IMR-90 (cell line): ENCODE measurements at regions not wholly inside any gene's neighbourhood (a gene's known extent, or its start where the extent isn't known, plus 50 kb on each side); places are given as distances from the start of the nearest gene placed in this dataset.

Experiments used
- ATAC-seq: fragments of 200-7000 bp; cut with Tn5 transposase; 2 replicates; pipeline ENCODE4 v1.9.1; 2020; ENCODE audit warnings: low read depth, mild to moderate bottlenecking, moderate library complexity
- BruUV-seq: library from RNA; stranded (reverse); fragments of 400-500 nt; replicated peaks from 2 replicates; lab custom pipeline; 2021; lab: Mats Ljungman, UMichigan
- CTCF ChIA-PET: fragments of 300-600 bp; formaldehyde crosslinking; extraction: SDS; loops from one replicate; lab custom pipeline; 2021; ENCODE audit warnings: antibody characterized with exemption; lab: Yijun Ruan, JAX
- POLR2A ChIA-PET: fragments of 300-600 bp; sonication (Branson Sonifier 250); formaldehyde crosslinking; loops from one replicate; lab custom pipeline; 2022; ENCODE audit warnings: antibody characterized with exemption; ENCODE audit not compliant: unreplicated experiment; lab: Charles Lee
- DNase-seq: peaks from one replicate; pipeline ENCODE4 v3.0.0; 2013
- H2AFZ ChIP-seq: replicated peaks from 2 replicates; pipeline ENCODE3; 2013; ENCODE audit warnings: low read length, mild to moderate bottlenecking; ENCODE audit not compliant: poor library complexity
- H2AK5ac ChIP-seq: 2 replicates; pipeline ENCODE4 v1.6.1; 2013; ENCODE audit warnings: low read depth, low read length, inconsistent platforms
- H2AK9ac ChIP-seq: replicated peaks from 2 replicates; pipeline ENCODE3; 2013; ENCODE audit warnings: mild to moderate bottlenecking, low read depth, low read length, moderate library complexity; ENCODE audit not compliant: poor library complexity
- H2BK120ac ChIP-seq: 2 replicates; pipeline ENCODE4 v1.6.1; 2013; ENCODE audit warnings: low read depth, low read length, inconsistent platforms
- H2BK15ac ChIP-seq: 3 replicates; pipeline ENCODE4 v1.6.1; 2013; ENCODE audit warnings: low read depth, low read length, inconsistent platforms
- H2BK20ac ChIP-seq: 2 replicates; pipeline ENCODE4 v1.6.1; 2013; ENCODE audit warnings: low read depth, mild to moderate bottlenecking, inconsistent platforms, low read length, moderate library complexity
- H2BK5ac ChIP-seq: 2 replicates; pipeline ENCODE4 v1.6.1; 2013; ENCODE audit warnings: mild to moderate bottlenecking, low read depth, low read length, inconsistent platforms; ENCODE audit not compliant: poor library complexity, severe bottlenecking
- H3K14ac ChIP-seq: replicated peaks from 2 replicates; pipeline ENCODE4 v1.6.1; 2013; ENCODE audit warnings: low read depth, low read length, inconsistent platforms
- H3K18ac ChIP-seq: 2 replicates; pipeline ENCODE4 v1.6.1; 2013; ENCODE audit warnings: low read depth, low read length, control low read depth
- H3K23ac ChIP-seq: 2 replicates; pipeline ENCODE4 v1.6.1; 2013; ENCODE audit warnings: low read depth, low read length, inconsistent platforms
- H3K27ac ChIP-seq: 2 replicates; pipeline ENCODE4 v1.5.1; 2013; ENCODE audit warnings: mild to moderate bottlenecking, control low read depth, low read length; ENCODE audit not compliant: insufficient read depth
- H3K27me3 ChIP-seq: 2 replicates; pipeline ENCODE4 v1.6.1; 2013; ENCODE audit warnings: low read length; ENCODE audit not compliant: control insufficient read depth, insufficient read depth
- H3K36me3 ChIP-seq: 2 replicates; pipeline ENCODE4 v1.6.1; 2013; ENCODE audit warnings: low read length, mixed read lengths; ENCODE audit not compliant: control insufficient read depth, insufficient read depth
- H3K4ac ChIP-seq: 2 replicates; pipeline ENCODE4 v1.6.1; 2013; ENCODE audit warnings: low read depth, low read length, inconsistent platforms
- H3K4me1 ChIP-seq: 2 replicates; pipeline ENCODE4 v1.6.1; 2013; ENCODE audit warnings: low read length, mixed read lengths; ENCODE audit not compliant: control insufficient read depth, insufficient read depth
- H3K4me2 ChIP-seq: 2 replicates; pipeline ENCODE4 v1.6.1; 2013; ENCODE audit warnings: low read depth, mild to moderate bottlenecking, control low read depth, low read length, moderate library complexity
- H3K4me3 ChIP-seq: 2 replicates; pipeline ENCODE4 v1.5.1; 2013; ENCODE audit warnings: low read depth, mild to moderate bottlenecking, control low read depth, low read length, moderate library complexity; ENCODE audit not compliant: insufficient read depth
- H3K56ac ChIP-seq: 2 replicates; pipeline ENCODE4 v1.6.1; 2013; ENCODE audit warnings: low read length, inconsistent platforms; ENCODE audit not compliant: insufficient read depth; ENCODE audit errors: extremely low read depth
- H3K79me1 ChIP-seq, 2 experiments: 2 replicates each; pipeline ENCODE4 v1.6.1; 2013; ENCODE audit warnings: low read length in 2 of 2, inconsistent platforms in 1 of 2, low read depth in 1 of 2
- H3K9ac ChIP-seq: 2 replicates; pipeline ENCODE4 v1.6.1; 2013; ENCODE audit warnings: low read depth, low read length, control low read depth
- H3K9me1 ChIP-seq: 2 replicates; pipeline ENCODE4 v1.6.1; 2013; ENCODE audit warnings: low read length, inconsistent platforms; ENCODE audit not compliant: insufficient read depth
- H3K9me3 ChIP-seq: 2 replicates; pipeline ENCODE4 v1.6.1; 2013; ENCODE audit warnings: low read length; ENCODE audit not compliant: control insufficient read depth, insufficient read depth
- H4K20me1 ChIP-seq: 2 replicates; pipeline ENCODE4 v1.6.1; 2013; ENCODE audit warnings: low read length, inconsistent platforms; ENCODE audit not compliant: insufficient read depth
- H4K5ac ChIP-seq: 2 replicates; pipeline ENCODE4 v1.6.1; 2013; ENCODE audit warnings: mild to moderate bottlenecking, low read depth, low read length, control low read depth
- H4K8ac ChIP-seq, 2 experiments: 2 replicates each; pipeline ENCODE4 v1.6.1; 2013; ENCODE audit warnings: low read depth in 2 of 2, low read length in 2 of 2, control low read depth in 1 of 2, inconsistent platforms in 1 of 2
- H4K91ac ChIP-seq: 2 replicates; pipeline ENCODE4 v1.6.1; 2013; ENCODE audit warnings: low read depth, low read length, inconsistent platforms; ENCODE audit not compliant: insufficient read depth
- BHLHE40 ChIP-seq: fragments of 150-350 bp; IDR thresholded peaks from 2 replicates; pipeline ENCODE4 v1.6.1; 2016; ENCODE audit warnings: mild to moderate bottlenecking, low read depth, low read length
- CEBPB ChIP-seq: IDR thresholded peaks from 2 replicates; pipeline ENCODE4 v1.6.1; 2012; ENCODE audit warnings: low read depth, low read length, improper control_type of control experiment
- CHD1 ChIP-seq: IDR thresholded peaks from 2 replicates; pipeline ENCODE4 v1.6.1; 2012; ENCODE audit warnings: low read depth, low read length, improper control_type of control experiment
- FOS ChIP-seq: fragments of 150-350 bp; IDR thresholded peaks from 2 replicates; pipeline ENCODE4 v1.6.1; 2016; ENCODE audit warnings: low read depth, low read length
- MAFK ChIP-seq: IDR thresholded peaks from 2 replicates; pipeline ENCODE4 v1.6.1; 2012; ENCODE audit warnings: low read depth, low read length, improper control_type of control experiment
- MAZ ChIP-seq: IDR thresholded peaks from 2 replicates; pipeline ENCODE4 v1.6.1; 2012; ENCODE audit warnings: low read depth, mild to moderate bottlenecking, low read length, improper control_type of control experiment, moderate library complexity, borderline replicate concordance
- MXI1 ChIP-seq: IDR thresholded peaks from 2 replicates; pipeline ENCODE4 v1.6.1; 2012; ENCODE audit warnings: low read depth, mild to moderate bottlenecking, low read length, moderate library complexity, borderline replicate concordance
- NFE2L2 ChIP-seq: fragments of 150-350 bp; IDR thresholded peaks from 2 replicates; pipeline ENCODE4 v1.6.1; 2016; ENCODE audit warnings: low read depth, mild to moderate bottlenecking, low read length
- POLR2A ChIP-seq: IDR thresholded peaks from 2 replicates; pipeline ENCODE4 v1.6.1; 2012; ENCODE audit warnings: mild to moderate bottlenecking, low read depth, low read length
- RAD21 ChIP-seq: IDR thresholded peaks from 2 replicates; pipeline ENCODE4 v1.6.1; 2012; ENCODE audit warnings: low read length, improper control_type of control experiment
- RCOR1 ChIP-seq: IDR thresholded peaks from 2 replicates; pipeline ENCODE4 v1.6.1; 2012; ENCODE audit warnings: mild to moderate bottlenecking, low read length, improper control_type of control experiment; ENCODE audit not compliant: insufficient replicate concordance
- RFX5 ChIP-seq: IDR thresholded peaks from 2 replicates; pipeline ENCODE4 v1.8.0; 2012; ENCODE audit warnings: low read depth, mild to moderate bottlenecking, low read length, moderate library complexity
- SMC3 ChIP-seq: fragments of 150-350 bp; IDR thresholded peaks from 2 replicates; pipeline ENCODE4 v1.6.1; 2016; ENCODE audit warnings: low read depth, mild to moderate bottlenecking, antibody characterized with exemption, low read length, moderate library complexity
- WGBS, 2 experiments: methylation state at CpG; one replicate each; pipeline versions ENCODE4 v1.1.5 to v1.1.7; 2013; ENCODE audit warnings: missing lambda C conversion rate in 2 of 2; ENCODE audit not compliant: insufficient read length in 1 of 2; ENCODE audit errors: extremely low coverage in 2 of 2; 5-methylcytosine and 5-hydroxymethylcytosine counted together
- dilution Hi-C: fragments of 300-500 bp; cut with HindIII; formaldehyde crosslinking; loops from one replicate; pipeline ENCODE4 v1.14.3; 2018; ENCODE audit warnings: low sequenced_read_pairs; ENCODE audit not compliant: unreplicated experiment
- in situ Hi-C: fragments of 300-500 bp; cut with MboI; formaldehyde crosslinking; loops from 3 replicates; pipeline ENCODE4 v1.14.3; 2019; ENCODE audit warnings: low sequenced_read_pairs, inconsistent platforms, mixed read lengths
- intact Hi-C: fragments of 100-400 bp; cut with micrococcal nuclease; formaldehyde crosslinking; loops from 2 replicates; pipeline ENCODE4 v1.10.0; 2022
- TF ChIP-seq, protein P1 (sequence below): conservative IDR thresholded peaks from 2 replicates; pipeline ENCODE4 v1.5.1; 2012; ENCODE audit warnings: mild to moderate bottlenecking, low read depth, low read length, improper control_type of control experiment
- TF ChIP-seq, protein P2 (sequence below): fragments of 150-350 bp; IDR thresholded peaks from 2 replicates; pipeline ENCODE4 v1.6.1; 2017; ENCODE audit warnings: mild to moderate bottlenecking, antibody characterized with exemption, low read length, low read depth
- TF ChIP-seq, protein P3 (sequence below): fragments of 150-350 bp; IDR thresholded peaks from 2 replicates; pipeline ENCODE4 v1.6.1; 2016; ENCODE audit warnings: low read depth, mild to moderate bottlenecking, low read length, moderate library complexity, borderline replicate concordance

DNA sequence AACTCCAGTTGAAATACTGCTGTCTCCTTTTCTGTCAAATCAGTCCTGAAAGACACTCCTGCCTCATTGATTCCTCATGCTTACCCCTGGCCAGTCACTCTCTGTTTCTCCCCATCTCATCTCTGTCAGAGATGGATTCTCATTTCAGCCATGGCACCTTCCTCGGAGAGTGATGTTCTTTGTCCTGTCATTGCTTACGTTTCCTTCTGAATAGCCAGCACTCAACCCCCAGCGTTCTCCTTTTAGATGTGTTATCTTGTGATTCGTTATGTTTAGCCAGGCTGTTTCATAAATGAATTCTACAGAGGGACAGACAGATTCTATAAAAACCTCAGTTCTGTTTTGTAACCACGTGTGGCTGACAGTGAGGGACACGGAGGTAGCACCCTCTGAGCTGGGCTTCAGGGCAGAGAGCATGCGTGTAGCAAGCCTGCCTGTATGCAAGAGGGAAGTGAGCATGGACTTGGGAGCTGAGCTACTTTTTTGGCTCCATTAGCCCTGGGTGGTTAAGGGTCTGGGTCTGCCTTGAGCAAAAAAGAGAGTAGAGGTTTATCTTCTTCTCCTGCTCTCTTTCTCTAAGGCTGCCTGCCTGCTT is 354.6 kb downstream of the DDX10 start:
- Histone ChIP-seq H2BK15ac (no peak overlapping the region), H3K14ac (no peak overlapping the region), H2BK120ac (no peak overlapping the region), H4K91ac (no peak overlapping the region), H3K79me1 (no peaks in the 10 kb centered on the region), H3K27ac (no peak overlapping the region), H4K5ac (no peak overlapping the region), H3K23ac (no peak overlapping the region), H3K4me1 (peaks cover 3% of the 10 kb centered on the region; the same call in 1 of the 2 replicates), H2AK5ac (no peak overlapping the region), H3K36me3 (no peaks in the 10 kb centered on the region), H4K8ac (no peak overlapping the region), H3K9ac (no peak overlapping the region), H3K4ac (no peak overlapping the region), H3K56ac (no peak overlapping the region), H3K27me3 (no peaks in the 10 kb centered on the region), H2BK20ac (no peak overlapping the region), H3K9me3 (no peaks in the 10 kb centered on the region), H3K4me2 (no peak overlapping the region), H3K18ac (no peak overlapping the region), H2AFZ (no peak overlapping the region), H3K9me1 (no peaks in the 10 kb centered on the region), H4K20me1 (no peaks in the 10 kb centered on the region), H2AK9ac (no peak overlapping the region), H3K4me3 (no peak overlapping the region), H2BK5ac (no peak overlapping the region)
- TF ChIP-seq NFE2L2 (no peak), SMC3 (no peak), RFX5 (no peak), RCOR1 (no peak), POLR2A (no peak), CEBPB (no peak), FOS (no peak), MAFK (no peak), CHD1 (no peak), BHLHE40 (no peak), MAZ (no peak), MXI1 (no peak), RAD21 (no peak)
- TF ChIP-seq, protein P1, sequence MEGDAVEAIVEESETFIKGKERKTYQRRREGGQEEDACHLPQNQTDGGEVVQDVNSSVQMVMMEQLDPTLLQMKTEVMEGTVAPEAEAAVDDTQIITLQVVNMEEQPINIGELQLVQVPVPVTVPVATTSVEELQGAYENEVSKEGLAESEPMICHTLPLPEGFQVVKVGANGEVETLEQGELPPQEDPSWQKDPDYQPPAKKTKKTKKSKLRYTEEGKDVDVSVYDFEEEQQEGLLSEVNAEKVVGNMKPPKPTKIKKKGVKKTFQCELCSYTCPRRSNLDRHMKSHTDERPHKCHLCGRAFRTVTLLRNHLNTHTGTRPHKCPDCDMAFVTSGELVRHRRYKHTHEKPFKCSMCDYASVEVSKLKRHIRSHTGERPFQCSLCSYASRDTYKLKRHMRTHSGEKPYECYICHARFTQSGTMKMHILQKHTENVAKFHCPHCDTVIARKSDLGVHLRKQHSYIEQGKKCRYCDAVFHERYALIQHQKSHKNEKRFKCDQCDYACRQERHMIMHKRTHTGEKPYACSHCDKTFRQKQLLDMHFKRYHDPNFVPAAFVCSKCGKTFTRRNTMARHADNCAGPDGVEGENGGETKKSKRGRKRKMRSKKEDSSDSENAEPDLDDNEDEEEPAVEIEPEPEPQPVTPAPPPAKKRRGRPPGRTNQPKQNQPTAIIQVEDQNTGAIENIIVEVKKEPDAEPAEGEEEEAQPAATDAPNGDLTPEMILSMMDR, result no peak
- TF ChIP-seq, protein P2, sequence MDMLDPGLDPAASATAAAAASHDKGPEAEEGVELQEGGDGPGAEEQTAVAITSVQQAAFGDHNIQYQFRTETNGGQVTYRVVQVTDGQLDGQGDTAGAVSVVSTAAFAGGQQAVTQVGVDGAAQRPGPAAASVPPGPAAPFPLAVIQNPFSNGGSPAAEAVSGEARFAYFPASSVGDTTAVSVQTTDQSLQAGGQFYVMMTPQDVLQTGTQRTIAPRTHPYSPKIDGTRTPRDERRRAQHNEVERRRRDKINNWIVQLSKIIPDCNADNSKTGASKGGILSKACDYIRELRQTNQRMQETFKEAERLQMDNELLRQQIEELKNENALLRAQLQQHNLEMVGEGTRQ, result no peak
- TF ChIP-seq, protein P3, sequence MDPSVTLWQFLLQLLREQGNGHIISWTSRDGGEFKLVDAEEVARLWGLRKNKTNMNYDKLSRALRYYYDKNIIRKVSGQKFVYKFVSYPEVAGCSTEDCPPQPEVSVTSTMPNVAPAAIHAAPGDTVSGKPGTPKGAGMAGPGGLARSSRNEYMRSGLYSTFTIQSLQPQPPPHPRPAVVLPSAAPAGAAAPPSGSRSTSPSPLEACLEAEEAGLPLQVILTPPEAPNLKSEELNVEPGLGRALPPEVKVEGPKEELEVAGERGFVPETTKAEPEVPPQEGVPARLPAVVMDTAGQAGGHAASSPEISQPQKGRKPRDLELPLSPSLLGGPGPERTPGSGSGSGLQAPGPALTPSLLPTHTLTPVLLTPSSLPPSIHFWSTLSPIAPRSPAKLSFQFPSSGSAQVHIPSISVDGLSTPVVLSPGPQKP, result no peak
- ATAC-seq, result no peak
- in situ Hi-C loops (no loop called here), intact Hi-C loops (no loop called here), dilution Hi-C loops (no loop called here)
- CTCF ChIA-PET, result no interaction called here
- no TSS peak for BruUV-seq
- no peak for DNase-seq
- POLR2A ChIA-PET, result no interaction called here
- WGBS, 2 experiments, result no CpG with 5 or more reads among the region's 7 CpGs
